HCT116 (cell line): ENCODE measurements at regions not wholly inside any gene's neighbourhood (a gene's known extent, or its start where the extent isn't known, plus 50 kb on each side); places are given as distances from the start of the nearest gene placed in this dataset.

Experiments
- ATAC-seq: fragments of 200-7000 bp; cut with Tn5 transposase; 2 replicates; pipeline ENCODE4 v1.9.1; 2020; ENCODE audit warnings: mild to moderate bottlenecking, moderate library complexity
- BruUV-seq: library from RNA; stranded (reverse); fragments of 400-500 nt; replicated peaks from 2 replicates; lab custom pipeline; 2021; lab: Mats Ljungman, UMichigan
- CTCF ChIA-PET: fragments of 300-600 bp; sonication (Branson Sonifier 250); formaldehyde crosslinking; loops from one replicate; lab custom pipeline; 2021; ENCODE audit warnings: antibody characterized with exemption; lab: Charles Lee
- POLR2A ChIA-PET: fragments of 300-600, 350-600 bp; sonication (Branson Sonifier 250); formaldehyde crosslinking; loops from one replicate; lab custom pipeline; 2021; ENCODE audit warnings: antibody characterized with exemption; lab: Charles Lee
- RAD21 ChIA-PET, 2 experiments: fragments of 300-600 bp; sonication (Branson Sonifier 250); formaldehyde crosslinking; loops; one replicate each; lab custom pipeline; 2023; ENCODE audit warnings: low total read pairs in 2 of 2; ENCODE audit not compliant: uncharacterized antibody in 2 of 2, unreplicated experiment in 2 of 2, low non-redundant PET in 1 of 2; lab: Charles Lee
- DNase-seq: peaks from one replicate; pipeline ENCODE4 v3.0.0-alpha.2; 2010; ENCODE audit warnings: low read depth, low spot score
- H2AFZ ChIP-seq: fragments of 200-600 bp; shearing (Covaris generic), sonication (generic); 2 replicates; pipeline ENCODE4 v1.6.1; 2017; ENCODE audit warnings: low read depth, mixed run types, mixed read lengths, antibody characterized with exemption, low read length; ENCODE audit not compliant: poor library complexity, severe bottlenecking
- H3K27ac ChIP-seq: 2 replicates; pipeline ENCODE4 v1.5.1; 2012; ENCODE audit warnings: low read depth, low read length
- H3K27me3 ChIP-seq: fragments of 200-600 bp; sonication (generic); 2 replicates; pipeline ENCODE4 v1.6.1; 2016; ENCODE audit warnings: mixed run types, low read length, mixed read lengths; ENCODE audit not compliant: insufficient read depth
- H3K36me3 ChIP-seq, 2 experiments: fragments of 200-500 bp in 1 of 2; fragments of 200-600 bp in 1 of 2; sonication (Bioruptor generic) in 1 of 2; sonication (generic) in 1 of 2; 2 replicates each; pipeline versions ENCODE4 v1.5.1 to v1.6.1; 2014 to 2016; ENCODE audit warnings: low read length in 2 of 2, inconsistent platforms in 1 of 2, mixed read lengths in 1 of 2, mixed run types in 1 of 2; ENCODE audit not compliant: insufficient read depth in 2 of 2, control insufficient read depth in 1 of 2
- H3K4me1 ChIP-seq, 2 experiments: fragments of 200-600 bp in 1 of 2; sonication (generic) in 1 of 2; 2 replicates each; pipeline versions ENCODE4 v1.5.1 to v1.6.1; 2012 to 2017; ENCODE audit warnings: low read length in 2 of 2, inconsistent platforms in 1 of 2, mild to moderate bottlenecking in 1 of 2, mixed read lengths in 1 of 2, mixed run types in 1 of 2, moderate library complexity in 1 of 2; ENCODE audit not compliant: insufficient read depth in 2 of 2, control insufficient read depth in 1 of 2
- H3K4me2 ChIP-seq: fragments of 200-600 bp; sonication (generic); 2 replicates; pipeline ENCODE4 v1.6.1; 2017; ENCODE audit warnings: mixed run types, low read length, mixed read lengths
- H3K4me3 ChIP-seq, 2 experiments: fragments of 200-600 bp in 1 of 2; sonication (generic) in 1 of 2; replicated peaks in 1 of 2; 2 replicates each; pipeline ENCODE4 v1.5.1; 2011 to 2016; ENCODE audit warnings: low read length in 2 of 2, control low read depth in 1 of 2, low read depth in 1 of 2, mild to moderate bottlenecking in 1 of 2, mixed read lengths in 1 of 2, mixed run types in 1 of 2
- H3K79me2 ChIP-seq: fragments of 200-600 bp; sonication (generic); 2 replicates; pipeline ENCODE4 v1.6.1; 2017; ENCODE audit warnings: mild to moderate bottlenecking, mixed run types, low read length, moderate library complexity, mixed read lengths; ENCODE audit not compliant: insufficient read depth
- H3K9ac ChIP-seq: fragments of 200-600 bp; sonication (generic); 2 replicates; pipeline ENCODE4 v1.6.1; 2016; ENCODE audit warnings: low read length, mixed read lengths
- H3K9me2 ChIP-seq: fragments of 200-600 bp; sonication (generic), shearing (Covaris generic); 2 replicates; pipeline ENCODE4 v1.6.1; 2017; ENCODE audit warnings: mixed run types, mild to moderate bottlenecking, moderate library complexity; ENCODE audit not compliant: insufficient read depth
- H3K9me3 ChIP-seq, 2 experiments: fragments of 200-500 bp in 1 of 2; fragments of 200-600 bp in 1 of 2; sonication (Bioruptor generic) in 1 of 2; sonication (generic) in 1 of 2; 2 replicates each; pipeline ENCODE4 v1.6.1; 2014 to 2017; ENCODE audit warnings: low read length in 2 of 2, mixed read lengths in 2 of 2, inconsistent platforms in 1 of 2, low read depth in 1 of 2, mild to moderate bottlenecking in 1 of 2, mixed run types in 1 of 2, moderate library complexity in 1 of 2; ENCODE audit not compliant: control insufficient read depth in 1 of 2, insufficient read depth in 1 of 2
- H4K20me1 ChIP-seq: fragments of 200-600 bp; sonication (generic), shearing (Covaris generic); 2 replicates; pipeline ENCODE4 v1.6.1; 2017; ENCODE audit warnings: mixed run types, mild to moderate bottlenecking, moderate library complexity; ENCODE audit not compliant: insufficient read depth
- ATF3 ChIP-seq: IDR thresholded peaks from 2 replicates; pipeline ENCODE4 v1.6.1; 2012
- CBX3 ChIP-seq: IDR thresholded peaks from 2 replicates; pipeline ENCODE4 v1.6.1; 2012; ENCODE audit warnings: low read depth
- EGR1 ChIP-seq: IDR thresholded peaks from 2 replicates; pipeline ENCODE4 v1.6.1; 2012; ENCODE audit warnings: low read depth
- ELF1 ChIP-seq: IDR thresholded peaks from 2 replicates; pipeline ENCODE4 v1.6.1; 2012; ENCODE audit warnings: low read depth, borderline replicate concordance
- FOSL1 ChIP-seq: IDR thresholded peaks from 2 replicates; pipeline ENCODE4 v1.6.1; 2012; ENCODE audit warnings: low read depth
- JUND ChIP-seq: IDR thresholded peaks from 2 replicates; pipeline ENCODE4 v1.6.1; 2012
- TCF7L2 ChIP-seq: IDR thresholded peaks from 2 replicates; pipeline ENCODE4 v1.7.0; 2011; ENCODE audit warnings: borderline replicate concordance, inconsistent platforms; ENCODE audit not compliant: insufficient read depth, insufficient read length; ENCODE audit errors: extremely low read depth
- YY1 ChIP-seq: IDR thresholded peaks from 2 replicates; pipeline ENCODE4 v1.6.1; 2011; ENCODE audit warnings: low read length, low read depth, moderate library complexity, mild to moderate bottlenecking; ENCODE audit not compliant: insufficient replicate concordance; ENCODE audit errors: extremely low read depth
- ZNF274 ChIP-seq: fragments of 200-500 bp; sonication (Bioruptor generic); IDR thresholded peaks from 2 replicates; pipeline ENCODE4 v1.6.1; 2014; ENCODE audit warnings: mild to moderate bottlenecking, low read depth, low read length, inconsistent platforms
- intact Hi-C: fragments of 100-400 bp; cut with micrococcal nuclease; formaldehyde crosslinking; loops from 2 replicates; pipeline ENCODE4 v1.10.0; 2022
- TF ChIP-seq, protein P1 (sequence below), 3 experiments: fragments of 200-600 bp in 1 of 3; sonication (generic) in 1 of 3; IDR thresholded peaks in 2 of 3; conservative IDR thresholded peaks in 1 of 3; 2 replicates each; pipeline ENCODE4 v1.5.1; 2012 to 2017; ENCODE audit warnings: low read depth in 2 of 3, low read length in 2 of 3, antibody characterized with exemption in 1 of 3, borderline replicate concordance in 1 of 3, control low read depth in 1 of 3, mild to moderate bottlenecking in 1 of 3, mixed read lengths in 1 of 3, mixed run types in 1 of 3, moderate library complexity in 1 of 3; ENCODE audit not compliant: insufficient read depth in 1 of 3

- no peak overlapping the region for H3K4me2 ChIP-seq
- no peak overlapping the region for H2AFZ ChIP-seq
- BruUV-seq = no TSS peak
- intact Hi-C loops = no loop called here
- H3K36me3 ChIP-seq = no peaks in the 10 kb centered on the region
- no peaks in the 10 kb centered on the region for H3K79me2 ChIP-seq
- no peaks in the 10 kb centered on the region for H3K4me1 ChIP-seq
- H4K20me1 ChIP-seq = no peaks in the 10 kb centered on the region
- H3K27ac ChIP-seq = no peak overlapping the region
- no peaks in the 10 kb centered on the region for H3K9me3 ChIP-seq
- POLR2A ChIA-PET = no interaction called here
- no peak overlapping the region for H3K4me3 ChIP-seq
- TF ChIP-seq, protein P1, sequence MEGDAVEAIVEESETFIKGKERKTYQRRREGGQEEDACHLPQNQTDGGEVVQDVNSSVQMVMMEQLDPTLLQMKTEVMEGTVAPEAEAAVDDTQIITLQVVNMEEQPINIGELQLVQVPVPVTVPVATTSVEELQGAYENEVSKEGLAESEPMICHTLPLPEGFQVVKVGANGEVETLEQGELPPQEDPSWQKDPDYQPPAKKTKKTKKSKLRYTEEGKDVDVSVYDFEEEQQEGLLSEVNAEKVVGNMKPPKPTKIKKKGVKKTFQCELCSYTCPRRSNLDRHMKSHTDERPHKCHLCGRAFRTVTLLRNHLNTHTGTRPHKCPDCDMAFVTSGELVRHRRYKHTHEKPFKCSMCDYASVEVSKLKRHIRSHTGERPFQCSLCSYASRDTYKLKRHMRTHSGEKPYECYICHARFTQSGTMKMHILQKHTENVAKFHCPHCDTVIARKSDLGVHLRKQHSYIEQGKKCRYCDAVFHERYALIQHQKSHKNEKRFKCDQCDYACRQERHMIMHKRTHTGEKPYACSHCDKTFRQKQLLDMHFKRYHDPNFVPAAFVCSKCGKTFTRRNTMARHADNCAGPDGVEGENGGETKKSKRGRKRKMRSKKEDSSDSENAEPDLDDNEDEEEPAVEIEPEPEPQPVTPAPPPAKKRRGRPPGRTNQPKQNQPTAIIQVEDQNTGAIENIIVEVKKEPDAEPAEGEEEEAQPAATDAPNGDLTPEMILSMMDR (IDR thresholded peaks at IDR 0.05 in 2 of 3, conservative IDR thresholded peaks at IDR 0.05 in 1 of 3; ENCODE audit: borderline replicate concordance in 1 of 3, insufficient read depth in 1 of 3, low read depth in 2 of 3, low read length in 2 of 3) = no peak
- TF ChIP-seq ELF1 (no peak), TCF7L2 (no peak), ZNF274 (no peak), ATF3 (no peak), EGR1 (no peak), FOSL1 (no peak), YY1 (no peak), CBX3 (no peak), JUND (no peak)
- CTCF ChIA-PET = no interaction called here
- no peaks in the 10 kb centered on the region for H3K27me3 ChIP-seq
- ATAC-seq = no peak
- RAD21 ChIA-PET = no interaction called here
- H3K9ac ChIP-seq = no peak overlapping the region
- DNase-seq = no peak
- H3K9me2 ChIP-seq = no peaks in the 10 kb centered on the region
Measured at GRCh38 chr3:194960446-194961032, 274.9 kb downstream of the FAM43A start.
